HG03064 (cell line): ENCODE measurements at regions not wholly inside any gene's neighbourhood (a gene's known extent, or its start where the extent isn't known, plus 50 kb on each side); places are given as distances from the start of the nearest gene placed in this dataset.
A peak's percentile ranks its signal among the peaks of the same experiment; 100 is the strongest.

Experiments
- ATAC-seq: cut with Tn5 transposase; IDR thresholded peaks from one replicate; pipeline ENCODE4 v1.9.1; 2021; ENCODE audit warnings: low read depth; ENCODE audit not compliant: unreplicated experiment

- ATAC-seq: no peak
Measured at GRCh38 chr6:137729866-137730629, 137.0 kb upstream of the TNFAIP3 start.

- ATAC-seq: no peak
Measured at GRCh38 chr6:137731600-137731959, 135.5 kb upstream of the TNFAIP3 start.

GRCh38 chr6:137731960-137732616, 135.0 kb upstream of the TNFAIP3 start:
- no peak for ATAC-seq

- ATAC-seq: no peak
Measured at GRCh38 chr6:137733372-137733771, 133.7 kb upstream of the TNFAIP3 start.

- no peak for ATAC-seq
Measured at GRCh38 chr6:137734005-137734874, 132.8 kb upstream of the TNFAIP3 start.

GRCh38 chr6:137734875-137735182, 132.2 kb upstream of the TNFAIP3 start:
- no peak for ATAC-seq

- peak; percentile 81 for ATAC-seq
Measured at GRCh38 chr6:137736048-137736818, 130.8 kb upstream of the TNFAIP3 start.

GRCh38 chr6:137736911-137737310, 130.1 kb upstream of the TNFAIP3 start:
- ATAC-seq: no peak

- no peak for ATAC-seq
Measured at GRCh38 chr6:137737836-137738596, 129.0 kb upstream of the TNFAIP3 start.

- no peak for ATAC-seq
Measured at GRCh38 chr6:137738931-137739504, 128.0 kb upstream of the TNFAIP3 start.

GRCh38 chr6:137739544-137739943, 127.5 kb upstream of the TNFAIP3 start:
- no peak for ATAC-seq

- no peak for ATAC-seq
Measured at GRCh38 chr6:137740091-137740755, 126.8 kb upstream of the TNFAIP3 start.

GRCh38 chr6:137740967-137741761, 125.9 kb upstream of the TNFAIP3 start:
- no peak for ATAC-seq

GRCh38 chr6:137743493-137743892, 123.6 kb upstream of the TNFAIP3 start:
- ATAC-seq: no peak

GRCh38 chr6:137744877-137745276, 122.2 kb upstream of the TNFAIP3 start:
- ATAC-seq: peak; percentile 72

GRCh38 chr6:137745321-137745720, 121.7 kb upstream of the TNFAIP3 start:
- no peak for ATAC-seq

- ATAC-seq: no peak
Measured at GRCh38 chr6:137746264-137746663, 120.8 kb upstream of the TNFAIP3 start.

- ATAC-seq: no peak
Measured at GRCh38 chr6:137749696-137750211, 117.3 kb upstream of the TNFAIP3 start.
